H1 (cell line): ENCODE measurements at regions not wholly inside any gene's neighbourhood (a gene's known extent, or its start where the extent isn't known, plus 50 kb on each side); places are given as distances from the start of the nearest gene placed in this dataset.

ENCODE experiments used
- CTCF ChIA-PET: fragments of 300-600 bp; sonication (Branson Sonifier 250); formaldehyde crosslinking; loops from one replicate; lab custom pipeline; 2021; ENCODE audit not compliant: partially characterized antibody; lab: Charles Lee
- POLR2A ChIA-PET: fragments of 300-600 bp; sonication (Branson Sonifier 250); formaldehyde crosslinking; loops from one replicate; lab custom pipeline; 2021; ENCODE audit warnings: inconsistent platforms; ENCODE audit not compliant: partially characterized antibody; lab: Charles Lee
- DNase-seq, 2 experiments: peaks; one replicate each; pipeline versions ENCODE4 v3.0.0 to v3.0.0-alpha.2; 2010 to 2022; ENCODE audit warnings: low spot score in 2 of 2, low read depth in 1 of 2, mixed read lengths in 1 of 2
- FAIRE-seq: peaks from 2 replicates; lab custom pipeline; 2011; peaks lifted over from hg19 to GRCh38; lab: Jason Lieb, UNC
- H2AFZ ChIP-seq: 2 replicates; pipeline ENCODE4 v1.8.1; 2012; ENCODE audit warnings: low read length, inconsistent platforms
- H2AK5ac ChIP-seq: 2 replicates; pipeline ENCODE4 v1.6.1; 2013; ENCODE audit warnings: low read depth, low read length
- H2BK120ac ChIP-seq: replicated peaks from 2 replicates; pipeline ENCODE3; 2013; ENCODE audit warnings: low read depth, low read length, inconsistent platforms
- H2BK12ac ChIP-seq: 2 replicates; pipeline ENCODE4 v1.6.1; 2013; ENCODE audit warnings: low read depth, low read length
- H2BK15ac ChIP-seq: 2 replicates; pipeline ENCODE4 v1.6.1; 2013; ENCODE audit warnings: low read length
- H2BK20ac ChIP-seq: 2 replicates; pipeline ENCODE4 v1.6.1; 2013; ENCODE audit warnings: low read length
- H2BK5ac ChIP-seq: 2 replicates; pipeline ENCODE4 v1.6.1; 2013; ENCODE audit warnings: low read depth, low read length
- H3K14ac ChIP-seq: 2 replicates; pipeline ENCODE4 v1.6.1; 2013; ENCODE audit warnings: inconsistent platforms; ENCODE audit not compliant: insufficient read length
- H3K18ac ChIP-seq: 2 replicates; pipeline ENCODE4 v1.6.1; 2013; ENCODE audit warnings: low read length; ENCODE audit errors: extremely low read depth
- H3K23ac ChIP-seq: 2 replicates; pipeline ENCODE4 v1.6.1; 2013; ENCODE audit warnings: inconsistent platforms; ENCODE audit not compliant: insufficient read length
- H3K23me2 ChIP-seq: 2 replicates; pipeline ENCODE4 v1.6.1; 2013; ENCODE audit warnings: low read depth, low read length
- H3K27ac ChIP-seq: 2 replicates; pipeline ENCODE4 v1.6.1; 2011; ENCODE audit warnings: low read depth, low read length, inconsistent platforms
- H3K27me3 ChIP-seq, 4 experiments: replicated peaks in 1 of 4; 1 replicate in 1 of 4; 2 replicates in 3 of 4; pipeline versions ENCODE4 v1.6.1 to v1.8.1; 2011 to 2013; ENCODE audit warnings: low read length in 3 of 4, mild to moderate bottlenecking in 3 of 4, inconsistent platforms in 2 of 4, mixed read lengths in 2 of 4, moderate library complexity in 1 of 4; ENCODE audit not compliant: control insufficient read depth in 3 of 4, insufficient read depth in 3 of 4; ENCODE audit errors: extremely low read depth in 1 of 4
- H3K36me3 ChIP-seq, 4 experiments: 2 replicates each; pipeline versions ENCODE4 v1.6.1 to v1.8.1; 2011 to 2013; ENCODE audit warnings: mild to moderate bottlenecking in 4 of 4, low read length in 3 of 4, moderate library complexity in 2 of 4, control low read depth in 1 of 4, inconsistent platforms in 1 of 4; ENCODE audit not compliant: insufficient read depth in 4 of 4, control insufficient read depth in 2 of 4
- H3K4ac ChIP-seq: replicated peaks from 2 replicates; pipeline ENCODE3; 2013; ENCODE audit warnings: low read length, low read depth, mixed read lengths, inconsistent platforms; ENCODE audit not compliant: insufficient read length
- H3K4me1 ChIP-seq, 4 experiments: replicated peaks in 1 of 4; 1 replicate in 1 of 4; 2 replicates in 3 of 4; pipeline versions ENCODE4 v1.6.1 to v1.8.1; 2011 to 2013; ENCODE audit warnings: low read length in 3 of 4, inconsistent platforms in 2 of 4, mixed read lengths in 1 of 4; ENCODE audit not compliant: insufficient read depth in 4 of 4, control insufficient read depth in 3 of 4
- H3K4me2 ChIP-seq, 2 experiments: 2 replicates each; pipeline versions ENCODE4 v1.6.1 to v1.8.1; 2011 to 2013; ENCODE audit warnings: low read depth in 2 of 2, low read length in 2 of 2, control low read depth in 1 of 2, inconsistent platforms in 1 of 2, mild to moderate bottlenecking in 1 of 2; ENCODE audit not compliant: insufficient read depth in 1 of 2
- H3K4me3 ChIP-seq, 4 experiments: fragments of 200-600, 300-600 bp in 1 of 4; sonication (generic), shearing (Covaris generic), sonication (Bioruptor Twin) in 1 of 4; 2 replicates each; pipeline versions ENCODE4 v1.5.1 to v1.8.1; 2011 to 2016; ENCODE audit warnings: low read length in 4 of 4, low read depth in 3 of 4, control low read depth in 2 of 4, inconsistent platforms in 2 of 4, mild to moderate bottlenecking in 2 of 4, mixed read lengths in 1 of 4, moderate library complexity in 1 of 4; ENCODE audit not compliant: insufficient read depth in 2 of 4; ENCODE audit errors: extremely low read depth in 1 of 4
- H3K56ac ChIP-seq: replicated peaks from 2 replicates; pipeline ENCODE3; 2013; ENCODE audit warnings: low read depth, mild to moderate bottlenecking, mixed read lengths, low read length, inconsistent platforms; ENCODE audit not compliant: insufficient read length
- H3K79me1 ChIP-seq: 2 replicates; pipeline ENCODE4 v1.6.1; 2013; ENCODE audit warnings: low read depth, low read length, control low read depth
- H3K79me2 ChIP-seq, 2 experiments: 2 replicates each; pipeline versions ENCODE4 v1.6.1 to v1.8.1; 2012 to 2013; ENCODE audit warnings: low read length in 2 of 2, mild to moderate bottlenecking in 2 of 2, inconsistent platforms in 1 of 2; ENCODE audit not compliant: insufficient read depth in 2 of 2, control insufficient read depth in 1 of 2
- H3K9ac ChIP-seq, 4 experiments: replicated peaks in 1 of 4; 1 replicate in 1 of 4; 2 replicates in 3 of 4; pipeline versions ENCODE4 v1.6.1 to v1.8.1; 2011 to 2013; ENCODE audit warnings: low read depth in 3 of 4, low read length in 3 of 4, control low read depth in 2 of 4, mild to moderate bottlenecking in 2 of 4, moderate library complexity in 2 of 4, inconsistent platforms in 1 of 4; ENCODE audit errors: extremely low read depth in 1 of 4
- H3K9me3 ChIP-seq, 2 experiments: 2 replicates each; pipeline versions ENCODE4 v1.6.1 to v1.8.1; 2012 to 2013; ENCODE audit warnings: mild to moderate bottlenecking in 2 of 2, moderate library complexity in 2 of 2, control low read depth in 1 of 2, inconsistent platforms in 1 of 2, low read depth in 1 of 2, low read length in 1 of 2, mixed read lengths in 1 of 2; ENCODE audit not compliant: insufficient read depth in 2 of 2
- H4K20me1 ChIP-seq, 2 experiments: replicated peaks in 1 of 2; 2 replicates each; pipeline versions ENCODE3 to v1.8.1; 2011 to 2013; ENCODE audit warnings: inconsistent platforms in 2 of 2, low read length in 2 of 2, mild to moderate bottlenecking in 1 of 2; ENCODE audit not compliant: insufficient read depth in 2 of 2, control insufficient read depth in 1 of 2
- H4K5ac ChIP-seq: 2 replicates; pipeline ENCODE4 v1.6.1; 2013; ENCODE audit warnings: low read length, low read depth, mixed read lengths, inconsistent platforms; ENCODE audit not compliant: insufficient read length
- H4K8ac ChIP-seq: 2 replicates; pipeline ENCODE4 v1.8.0; 2013; ENCODE audit warnings: mild to moderate bottlenecking, moderate library complexity, low read length, inconsistent platforms; ENCODE audit not compliant: insufficient read depth; ENCODE audit errors: extremely low read depth
- H4K91ac ChIP-seq: replicated peaks from 2 replicates; pipeline ENCODE3; 2013; ENCODE audit warnings: low read length, mixed read lengths, inconsistent platforms; ENCODE audit not compliant: insufficient read length
- BCL11A ChIP-seq, 2 experiments: IDR thresholded peaks; one replicate each; pipeline ENCODE4 v1.6.1; 2011; ENCODE audit warnings: low read depth in 2 of 2, low read length in 2 of 2, mild to moderate bottlenecking in 2 of 2
- CTCF ChIP-seq, 3 experiments: IDR thresholded peaks; 1 replicate in 2 of 3; 2 replicates in 1 of 3; pipeline versions ENCODE4 v1.5.1 to v1.6.1; 2011; ENCODE audit warnings: low read length in 3 of 3, mild to moderate bottlenecking in 3 of 3, inconsistent platforms in 2 of 3, low read depth in 1 of 3, moderate library complexity in 1 of 3; ENCODE audit not compliant: insufficient read depth in 1 of 3; ENCODE audit errors: control extremely low read depth in 1 of 3
- EZH2 ChIP-seq: fragments of 200-600 bp; sonication (generic); IDR thresholded peaks from 2 replicates; pipeline ENCODE4 v1.7.1; 2012; ENCODE audit warnings: low read depth, mild to moderate bottlenecking, moderate library complexity, low read length, inconsistent platforms; ENCODE audit not compliant: severe bottlenecking
- HDAC6 ChIP-seq: IDR thresholded peaks from one replicate; pipeline ENCODE4 v1.7.1; 2012; ENCODE audit warnings: low read depth, mild to moderate bottlenecking, inconsistent platforms, low read length, moderate library complexity
- JUN ChIP-seq: IDR thresholded peaks from 2 replicates; pipeline ENCODE4 v1.6.1; 2011; ENCODE audit warnings: low read depth, mild to moderate bottlenecking, improper control_type of control experiment, low read length
- NRF1 ChIP-seq: IDR thresholded peaks from 2 replicates; pipeline ENCODE4 v1.6.1; 2011; ENCODE audit warnings: mild to moderate bottlenecking, low read depth, low read length, improper control_type of control experiment
- SAP30 ChIP-seq: fragments of 300-600 bp; sonication (generic); IDR thresholded peaks from 2 replicates; pipeline ENCODE4 v1.7.1; 2012; ENCODE audit warnings: low read length, moderate library complexity, mild to moderate bottlenecking, inconsistent platforms; ENCODE audit not compliant: insufficient read depth, insufficient replicate concordance
- SIX5 ChIP-seq: IDR thresholded peaks from 2 replicates; pipeline ENCODE4 v1.6.1; 2011; ENCODE audit warnings: mild to moderate bottlenecking, low read depth, low read length
- SUZ12 ChIP-seq: fragments of 200-600 bp; sonication (generic); IDR thresholded peaks from 2 replicates; pipeline ENCODE4 v1.6.1; 2012; ENCODE audit warnings: mild to moderate bottlenecking, inconsistent platforms, low read length, moderate library complexity, mixed read lengths
- TAF7 ChIP-seq: optimal IDR thresholded peaks from 2 replicates; pipeline ENCODE3; 2011; ENCODE audit warnings: low read depth, mild to moderate bottlenecking, inconsistent platforms, low read length, moderate library complexity, borderline replicate concordance
- WGBS, 2 experiments: shearing (Covaris generic) in 1 of 2; methylation state at CpG; one replicate each; pipeline versions ENCODE4 v1.1.6 to v1.1.7; 2013 to 2015; ENCODE audit warnings: low lambda C conversion rate in 2 of 2, mixed read lengths in 2 of 2, inconsistent platforms in 1 of 2, low coverage in 1 of 2, missing lambda C conversion rate in 1 of 2; ENCODE audit not compliant: insufficient replicate concordance in 2 of 2, insufficient coverage in 1 of 2, insufficient read length in 1 of 2; ENCODE audit errors: extremely low coverage in 1 of 2, missing lambda C conversion rate in 1 of 2; 5-methylcytosine and 5-hydroxymethylcytosine counted together

- Histone ChIP-seq H3K18ac (no peak overlapping the region), H4K91ac (no peak overlapping the region), H3K4me2 (no peak overlapping the region), H3K36me3 (no peaks in the 10 kb centered on the region), H2BK5ac (no peak overlapping the region), H2AFZ (no peak overlapping the region), H3K9ac (no peak overlapping the region), H2BK15ac (no peak overlapping the region), H3K23ac (no peak overlapping the region), H3K23me2 (no peaks in the 10 kb centered on the region), H3K4me1 (peaks cover 0 to 3% (median 2%) of the 10 kb centered on the region in 4 experiments; a peak in 4 of 7 replicates), H2BK20ac (no peak overlapping the region)
- 85% methylated on average over 1 of the region's 1 CpG; no CpG with 5 or more reads in 1 of the 2 experiments for WGBS, 2 experiments
- CTCF ChIA-PET: interaction anchor here (0.8 kb wide), 1 partner anchor 42 kb away, joined by 3 read pairs; no protein-coding TSS in a partner anchor
- TF ChIP-seq EZH2: no peak
- TF ChIP-seq HDAC6: no peak
- TF ChIP-seq JUN: no peak
- no peak for TF ChIP-seq SUZ12
- TF ChIP-seq NRF1: no peak
- no peak for TF ChIP-seq TAF7
- TF ChIP-seq SIX5: no peak
- TF ChIP-seq BCL11A (IDR thresholded peaks at IDR 0.05; ENCODE audit: low read depth in 2 of 2, low read length in 2 of 2): no peak
- TF ChIP-seq CTCF (IDR thresholded peaks at IDR 0.05; ENCODE audit: control extremely low read depth in 1 of 3, insufficient read depth in 1 of 3, low read depth in 1 of 3, low read length in 3 of 3): no peak
- no peak for TF ChIP-seq SAP30
- TF ChIP-seq, all 59 proteins: peak for 0
- POLR2A ChIA-PET: interaction anchor here (2.1 kb wide), 1 partner anchor 10 kb away, joined by 5 read pairs; no protein-coding TSS in a partner anchor
- Histone ChIP-seq H2AK5ac (no peak overlapping the region), H3K56ac (no peak overlapping the region), H3K4ac (no peak overlapping the region), H4K8ac (no peak overlapping the region), H4K5ac (no peak overlapping the region), H2BK120ac (no peak overlapping the region), H3K14ac (no peak overlapping the region), H3K27me3 (no peaks in the 10 kb centered on the region), H3K79me2 (no peaks in the 10 kb centered on the region), H3K79me1 (no peaks in the 10 kb centered on the region), H3K27ac (no peak overlapping the region), H2BK12ac (no peak overlapping the region), H4K20me1 (no peaks in the 10 kb centered on the region), H3K4me3 (no peak overlapping the region), H3K9me3 (no peaks in the 10 kb centered on the region)
- FAIRE-seq (no peak), DNase-seq (no peak)
Observed at GRCh38 chr4:20352163-20352431, 100.4 kb downstream of the SLIT2 start.
